ENCODE measurements at regions not wholly inside any gene's neighbourhood (a gene's known extent, or its start where the extent isn't known, plus 50 kb on each side); places are given as distances from the start of the nearest gene placed in this dataset.

GRCh38 chr13:58187881-58188280, 556.3 kb downstream of the PCDH17 start:
- Histone ChIP-seq H3K27me3 (no peaks in the 10 kb centered on the region), H3K4me1 (peaks cover 0 to 7% (median 0%) of the 10 kb centered on the region in 12 donors), H3K4me3 (no peak overlapping the region), H3K27ac (no peak overlapping the region), H3K9me3 (peaks cover 0 to 4% (median 0%) of the 10 kb centered on the region in 12 donors), H3K36me3 (no peaks in the 10 kb centered on the region)
- DNase-seq (no peak), ATAC-seq (no peak)
- TF ChIP-seq POLR2A (IDR thresholded peaks at IDR 0.05): no peak
- TF ChIP-seq, protein P1, sequence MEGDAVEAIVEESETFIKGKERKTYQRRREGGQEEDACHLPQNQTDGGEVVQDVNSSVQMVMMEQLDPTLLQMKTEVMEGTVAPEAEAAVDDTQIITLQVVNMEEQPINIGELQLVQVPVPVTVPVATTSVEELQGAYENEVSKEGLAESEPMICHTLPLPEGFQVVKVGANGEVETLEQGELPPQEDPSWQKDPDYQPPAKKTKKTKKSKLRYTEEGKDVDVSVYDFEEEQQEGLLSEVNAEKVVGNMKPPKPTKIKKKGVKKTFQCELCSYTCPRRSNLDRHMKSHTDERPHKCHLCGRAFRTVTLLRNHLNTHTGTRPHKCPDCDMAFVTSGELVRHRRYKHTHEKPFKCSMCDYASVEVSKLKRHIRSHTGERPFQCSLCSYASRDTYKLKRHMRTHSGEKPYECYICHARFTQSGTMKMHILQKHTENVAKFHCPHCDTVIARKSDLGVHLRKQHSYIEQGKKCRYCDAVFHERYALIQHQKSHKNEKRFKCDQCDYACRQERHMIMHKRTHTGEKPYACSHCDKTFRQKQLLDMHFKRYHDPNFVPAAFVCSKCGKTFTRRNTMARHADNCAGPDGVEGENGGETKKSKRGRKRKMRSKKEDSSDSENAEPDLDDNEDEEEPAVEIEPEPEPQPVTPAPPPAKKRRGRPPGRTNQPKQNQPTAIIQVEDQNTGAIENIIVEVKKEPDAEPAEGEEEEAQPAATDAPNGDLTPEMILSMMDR (IDR thresholded peaks at IDR 0.05): no peak
- WGBS, 4 donors: 71 to 79% (median 77%) methylated on average over 4 of the region's 4 CpGs
- intact Hi-C loops (cut with DNase I): no loop called here

GRCh38 chr13:58190577-58190976, 559.0 kb downstream of the PCDH17 start:
- no peak for DNase-seq
- H3K9me3 ChIP-seq: peaks cover 0 to 4% (median 0%) of the 10 kb centered on the region in 12 donors
- WGBS, 4 donors: 6 to 18% (median 8%) methylated on average over 4 of the region's 4 CpGs

GRCh38 chr13:58191754-58192153, 560.2 kb downstream of the PCDH17 start:
- no peak for TF ChIP-seq POLR2A (IDR thresholded peaks at IDR 0.05)
- TF ChIP-seq, protein P1 (IDR thresholded peaks at IDR 0.05): no peak
- WGBS, 4 donors: 78 to 100% (median 97%) methylated on average over 1 of the region's 1 CpG
- intact Hi-C loops (cut with DNase I): no loop called here
- Histone ChIP-seq H3K4me1 (peaks cover 0 to 7% (median 0%) of the 10 kb centered on the region in 12 donors), H3K4me3 (no peak overlapping the region), H3K36me3 (no peaks in the 10 kb centered on the region), H3K27ac (no peak overlapping the region), H3K27me3 (no peaks in the 10 kb centered on the region), H3K9me3 (peaks cover 0 to 4% (median 0%) of the 10 kb centered on the region in 12 donors)
- DNase-seq: no peak
- no peak for ATAC-seq

More at GRCh38 chr13:58190577-58190976, 559.0 kb downstream of the PCDH17 start:
- Histone ChIP-seq H3K36me3 (no peaks in the 10 kb centered on the region), H3K4me3 (no peak overlapping the region), H3K27ac (no peak overlapping the region), H3K27me3 (no peaks in the 10 kb centered on the region), H3K4me1 (peaks cover 0 to 7% (median 0%) of the 10 kb centered on the region in 12 donors)
- TF ChIP-seq, protein P1 (IDR thresholded peaks at IDR 0.05): no peak
- TF ChIP-seq POLR2A (IDR thresholded peaks at IDR 0.05): no peak
- ATAC-seq: peak in 2 of 4 donors; percentile 28 to 36
- intact Hi-C loops (cut with DNase I): no loop called here

GRCh38 chr13:58202099-58202498, 570.6 kb downstream of the PCDH17 start:
- no peaks in the 10 kb centered on the region for H3K27me3 ChIP-seq
- no peak overlapping the region for H3K4me3 ChIP-seq
- no peaks in the 10 kb centered on the region for H3K36me3 ChIP-seq
- DNase-seq (no peak), ATAC-seq (no peak)
- no peak overlapping the region for H3K27ac ChIP-seq
- no peaks in the 10 kb centered on the region for H3K4me1 ChIP-seq
- 95 to 100% (median 98%) methylated on average over 1 of the region's 1 CpG for WGBS, 4 donors
- intact Hi-C loops (cut with DNase I): no loop called here
- TF ChIP-seq POLR2A (IDR thresholded peaks at IDR 0.05): no peak
- TF ChIP-seq, protein P1 (IDR thresholded peaks at IDR 0.05): no peak
- H3K9me3 ChIP-seq: no peaks in the 10 kb centered on the region

Measured in heart left ventricle (tissue), 16 donors.